HL-60 (cell line): ENCODE measurements at regions not wholly inside any gene's neighbourhood (a gene's known extent, or its start where the extent isn't known, plus 50 kb on each side); places are given as distances from the start of the nearest gene placed in this dataset.

Experiments
- GABPA ChIP-seq: IDR thresholded peaks from 2 replicates; pipeline ENCODE4 v1.6.1; 2012; ENCODE audit warnings: low read depth
- TF ChIP-seq, protein P1 (sequence below): IDR thresholded peaks from one replicate; pipeline ENCODE4 v1.5.1; 2011; ENCODE audit warnings: low read length, control low read depth, inconsistent platforms; ENCODE audit not compliant: insufficient read depth

- TF ChIP-seq, protein P1, sequence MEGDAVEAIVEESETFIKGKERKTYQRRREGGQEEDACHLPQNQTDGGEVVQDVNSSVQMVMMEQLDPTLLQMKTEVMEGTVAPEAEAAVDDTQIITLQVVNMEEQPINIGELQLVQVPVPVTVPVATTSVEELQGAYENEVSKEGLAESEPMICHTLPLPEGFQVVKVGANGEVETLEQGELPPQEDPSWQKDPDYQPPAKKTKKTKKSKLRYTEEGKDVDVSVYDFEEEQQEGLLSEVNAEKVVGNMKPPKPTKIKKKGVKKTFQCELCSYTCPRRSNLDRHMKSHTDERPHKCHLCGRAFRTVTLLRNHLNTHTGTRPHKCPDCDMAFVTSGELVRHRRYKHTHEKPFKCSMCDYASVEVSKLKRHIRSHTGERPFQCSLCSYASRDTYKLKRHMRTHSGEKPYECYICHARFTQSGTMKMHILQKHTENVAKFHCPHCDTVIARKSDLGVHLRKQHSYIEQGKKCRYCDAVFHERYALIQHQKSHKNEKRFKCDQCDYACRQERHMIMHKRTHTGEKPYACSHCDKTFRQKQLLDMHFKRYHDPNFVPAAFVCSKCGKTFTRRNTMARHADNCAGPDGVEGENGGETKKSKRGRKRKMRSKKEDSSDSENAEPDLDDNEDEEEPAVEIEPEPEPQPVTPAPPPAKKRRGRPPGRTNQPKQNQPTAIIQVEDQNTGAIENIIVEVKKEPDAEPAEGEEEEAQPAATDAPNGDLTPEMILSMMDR = no peak
- TF ChIP-seq GABPA = no peak
These were observed 163.6 kb upstream of the TBX3 start for GRCh38 chr12:114847441-114848035.
